GM19455 (cell line): ENCODE measurements at regions not wholly inside any gene's neighbourhood (a gene's known extent, or its start where the extent isn't known, plus 50 kb on each side); places are given as distances from the start of the nearest gene placed in this dataset.
"Not testable (repeated sequence)": the region's sequence is repeated elsewhere in the genome, so short reads cannot be mapped to it uniquely, and the experiment has no call there.

ENCODE experiments used
- ATAC-seq: cut with Tn5 transposase; IDR thresholded peaks from one replicate; pipeline ENCODE4 v1.9.1; 2021; ENCODE audit not compliant: unreplicated experiment

DNA sequence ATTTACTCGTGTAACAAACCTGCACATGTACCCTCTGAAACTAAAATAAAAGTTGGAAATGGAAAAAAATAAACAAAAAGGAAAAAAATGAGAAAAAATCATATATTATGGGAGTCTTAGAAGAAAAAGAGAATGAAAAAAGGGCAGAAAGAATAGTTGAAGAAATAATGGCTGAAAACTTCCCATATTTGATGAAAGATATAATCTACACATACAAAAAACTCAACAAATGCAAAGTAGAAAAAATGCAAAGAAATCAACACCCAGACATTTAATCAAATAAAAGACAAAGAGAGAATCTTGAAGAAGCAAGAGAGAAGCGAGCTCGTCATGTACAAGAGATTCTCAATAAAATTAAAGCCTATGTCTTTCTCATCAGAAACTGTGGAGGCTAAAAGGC lies 73.8 kb downstream of the SLC25A46 start:
- ATAC-seq = no peak

DNA sequence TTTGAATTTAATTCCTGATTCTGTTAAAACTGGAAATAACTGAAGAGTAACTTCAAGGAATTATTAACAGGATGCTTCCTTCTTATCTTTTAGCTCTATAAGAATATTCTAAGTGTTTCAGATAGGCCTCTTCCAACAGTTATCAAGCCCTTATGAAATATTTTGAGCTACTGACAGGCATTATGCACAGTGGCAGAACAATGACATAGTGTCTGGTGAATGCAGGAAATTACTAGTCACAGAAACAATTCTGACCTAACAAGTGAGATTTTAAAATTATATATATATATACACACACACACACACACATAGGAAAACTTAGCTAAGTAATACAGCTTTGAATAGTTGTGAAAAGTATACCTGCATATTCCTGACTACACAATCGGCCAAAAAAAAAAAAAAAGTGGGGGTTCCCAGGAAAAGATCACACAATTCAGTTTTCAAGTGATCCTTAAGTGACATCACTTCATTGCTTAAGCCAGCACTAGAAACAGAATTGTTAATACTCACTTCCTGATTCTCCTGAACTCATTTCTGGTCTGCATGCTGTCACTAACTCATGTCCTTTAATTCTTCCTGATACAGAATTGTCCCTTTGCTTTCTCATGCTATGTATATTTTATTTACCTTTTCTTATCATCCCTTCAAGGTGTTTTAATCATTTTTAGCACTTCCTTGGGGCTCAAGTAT lies 77.3 kb downstream of the SLC25A46 start:
- no peak for ATAC-seq

DNA sequence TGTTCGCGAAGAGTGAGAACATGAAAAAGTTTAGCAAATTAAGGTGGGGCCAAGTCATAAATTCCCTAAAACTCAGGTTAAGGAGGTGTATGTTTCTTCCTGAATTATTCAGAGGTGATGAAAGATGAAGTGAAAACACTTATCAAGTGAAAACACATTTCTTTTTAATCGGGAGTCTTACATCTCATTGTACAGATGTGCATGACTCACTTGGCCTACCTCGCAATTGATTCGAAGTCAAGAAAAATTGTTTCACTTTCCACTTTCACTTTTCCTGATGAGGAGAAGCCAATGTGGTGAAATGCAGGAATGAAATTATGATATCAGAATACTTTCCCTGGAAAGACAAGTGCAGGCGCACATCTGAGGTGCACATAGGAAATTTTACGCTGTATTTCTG lies 78.7 kb downstream of the SLC25A46 start:
- ATAC-seq = no peak

DNA sequence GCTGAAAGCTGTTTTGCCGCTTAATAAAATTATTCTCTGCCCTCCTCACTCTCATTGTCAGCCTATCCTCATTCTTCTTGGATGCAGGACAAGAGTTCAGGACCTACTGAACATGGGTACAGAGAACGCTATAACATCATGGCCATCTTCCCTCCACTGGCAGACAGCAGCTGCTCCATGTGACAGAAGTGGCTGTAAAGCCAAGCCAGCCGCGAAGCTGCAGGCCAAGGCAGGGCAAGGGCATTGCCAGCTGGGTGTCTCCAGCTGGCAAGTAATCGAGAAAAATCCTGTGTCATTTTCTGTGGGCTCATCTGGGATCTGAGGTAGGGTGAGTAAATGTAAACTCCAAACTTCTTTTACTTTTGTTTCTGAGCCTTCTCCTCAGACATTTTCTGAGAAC lies 84.8 kb downstream of the SLC25A46 start:
- no peak for ATAC-seq

DNA sequence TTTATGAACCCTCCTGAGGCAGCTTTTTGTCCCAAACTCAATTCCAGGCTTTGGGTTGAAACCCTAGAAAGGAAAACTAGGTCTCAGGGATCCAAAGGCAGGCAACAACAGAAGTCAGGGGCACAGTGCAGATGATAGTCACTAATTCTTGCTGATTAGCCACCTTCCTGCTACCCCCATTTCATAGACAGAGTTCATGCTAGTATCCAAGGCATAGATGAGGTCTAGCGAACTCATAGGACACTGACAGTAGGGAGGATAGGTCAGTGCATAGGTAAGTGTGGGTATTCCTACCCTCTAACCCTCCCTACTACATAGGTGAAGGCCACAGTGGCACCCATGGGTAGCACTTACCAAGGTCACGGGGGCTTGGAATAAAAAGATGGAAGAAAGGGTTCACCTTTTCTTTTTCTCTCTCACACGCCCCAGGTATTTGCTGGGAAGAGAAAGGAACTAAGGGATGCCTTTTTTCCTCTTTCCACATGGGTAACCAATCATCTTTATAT lies 86.2 kb downstream of the SLC25A46 start:
- ATAC-seq = no peak

DNA sequence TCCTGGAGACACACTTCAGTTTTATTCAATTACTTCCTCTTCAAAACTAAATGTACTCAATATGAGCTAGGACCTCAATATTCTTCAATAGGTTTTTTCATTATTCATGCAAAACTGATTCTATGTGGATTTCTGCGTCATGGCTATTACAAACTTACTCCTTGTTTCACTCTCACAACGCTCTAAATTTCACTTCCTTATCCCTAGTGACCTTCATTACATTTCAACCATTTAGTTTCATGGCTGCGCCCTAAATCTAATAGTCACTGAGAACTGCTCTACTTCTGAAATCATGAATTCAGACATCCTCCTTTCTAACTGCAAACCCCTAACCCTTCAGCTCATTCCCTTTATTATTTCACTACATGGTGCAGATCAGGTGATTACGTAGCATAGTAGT lies 93.9 kb downstream of the SLC25A46 start:
- ATAC-seq = no peak

DNA sequence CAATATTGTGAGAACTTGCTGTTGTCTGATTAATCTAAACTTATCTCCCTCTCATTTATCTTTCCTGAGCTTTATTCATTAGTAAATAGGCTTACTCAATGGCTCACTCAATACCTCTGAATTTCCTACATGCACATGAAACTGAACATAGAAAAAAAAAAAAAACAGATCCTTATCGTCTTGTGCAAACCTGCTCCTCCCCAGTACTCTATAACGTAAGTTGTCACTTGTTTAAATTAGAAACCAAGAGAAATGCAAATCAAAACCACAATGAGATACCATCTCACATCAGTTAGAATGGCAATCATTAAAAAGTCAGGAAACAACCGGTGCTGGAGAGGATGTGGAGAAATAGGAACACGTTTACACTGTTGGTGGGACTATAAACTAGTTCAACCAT lies 96.1 kb downstream of the SLC25A46 start:
- ATAC-seq = not testable (repeated sequence)

DNA sequence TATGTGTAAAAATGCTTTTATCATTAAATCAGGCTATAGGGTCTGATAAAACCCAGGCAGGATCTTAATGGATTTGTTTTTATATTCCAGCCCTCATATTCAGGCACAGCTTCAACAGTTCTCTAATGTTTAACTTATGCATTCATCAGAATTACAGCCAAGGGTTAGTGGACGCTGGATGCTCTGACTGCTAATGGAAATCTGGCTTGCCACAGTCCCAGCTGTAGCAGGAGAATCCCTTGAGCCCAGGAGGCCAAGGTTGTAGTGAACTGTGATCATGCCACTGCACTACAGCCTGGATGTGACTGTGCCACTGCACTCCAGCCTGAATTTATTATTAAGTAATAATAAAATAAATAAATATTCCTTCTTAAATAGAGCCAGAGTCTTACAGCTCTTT lies 98.0 kb downstream of the SLC25A46 start:
- ATAC-seq = no peak

DNA sequence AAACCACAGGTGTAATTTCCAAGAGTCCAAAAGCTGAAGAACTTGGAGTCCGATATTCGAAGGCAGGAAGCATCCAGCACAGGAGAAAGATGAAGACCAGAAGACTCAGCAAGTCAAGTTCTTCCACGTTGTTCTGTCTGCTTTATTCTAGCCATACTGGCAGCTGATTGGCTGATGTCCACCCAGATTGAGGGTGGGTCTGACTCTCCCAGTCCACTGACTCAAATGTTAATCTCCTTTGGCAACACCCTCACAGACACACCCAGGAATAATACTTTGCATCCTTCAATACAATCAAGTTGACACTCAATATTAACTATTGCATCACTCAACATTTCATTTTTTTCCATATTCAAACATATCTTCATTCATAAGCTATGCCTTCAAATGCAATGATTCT lies 99.5 kb downstream of the SLC25A46 start:
- not testable (repeated sequence) for ATAC-seq

DNA sequence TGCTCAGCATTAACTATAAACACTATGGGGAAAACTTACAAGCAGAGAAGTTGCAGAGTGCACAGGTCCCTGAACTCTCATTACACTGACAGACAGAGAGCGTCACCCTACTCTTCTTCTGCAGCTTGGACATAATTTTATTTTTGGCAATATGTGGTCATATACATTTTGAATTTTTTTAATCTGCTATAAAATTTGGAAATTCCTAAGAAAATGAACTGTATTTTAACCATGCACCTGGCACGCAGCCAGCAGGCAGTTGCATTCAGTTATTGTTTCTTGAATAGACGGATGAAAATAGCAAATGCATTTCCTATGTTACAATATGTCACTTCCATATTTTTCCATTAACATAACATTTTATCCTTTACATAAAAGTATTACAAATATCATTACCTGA lies 100.2 kb downstream of the SLC25A46 start:
- no peak for ATAC-seq

DNA sequence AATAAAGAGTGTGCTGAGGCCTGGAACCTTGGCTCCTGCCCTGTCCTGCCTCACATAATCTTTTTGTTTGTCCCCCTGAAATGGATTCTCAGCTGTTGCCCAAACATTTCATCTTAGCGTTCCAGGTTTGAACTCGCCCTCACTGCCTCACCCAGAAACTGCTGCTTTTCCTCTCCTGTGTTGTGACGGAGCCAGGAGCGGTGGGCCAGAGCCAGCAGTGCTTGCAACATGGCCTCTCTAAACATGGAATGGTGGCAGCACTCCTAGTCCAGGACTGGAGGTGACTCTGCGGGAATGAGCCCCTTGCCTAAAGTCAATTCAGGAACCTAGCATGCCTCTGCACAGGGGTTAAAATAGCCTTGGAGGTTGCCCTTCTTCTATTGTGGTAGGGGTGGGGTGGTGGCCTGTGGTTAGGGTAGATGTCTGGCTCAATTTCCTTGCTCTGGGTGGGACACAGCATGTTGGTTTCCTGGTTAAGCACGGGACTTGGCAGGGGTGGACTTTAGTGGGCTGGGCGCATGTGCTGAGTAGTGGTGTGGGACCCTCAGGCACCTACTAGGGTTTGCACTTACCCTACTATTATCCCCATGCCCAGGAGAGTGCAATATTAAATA lies 101.6 kb downstream of the SLC25A46 start:
- ATAC-seq = no peak

DNA sequence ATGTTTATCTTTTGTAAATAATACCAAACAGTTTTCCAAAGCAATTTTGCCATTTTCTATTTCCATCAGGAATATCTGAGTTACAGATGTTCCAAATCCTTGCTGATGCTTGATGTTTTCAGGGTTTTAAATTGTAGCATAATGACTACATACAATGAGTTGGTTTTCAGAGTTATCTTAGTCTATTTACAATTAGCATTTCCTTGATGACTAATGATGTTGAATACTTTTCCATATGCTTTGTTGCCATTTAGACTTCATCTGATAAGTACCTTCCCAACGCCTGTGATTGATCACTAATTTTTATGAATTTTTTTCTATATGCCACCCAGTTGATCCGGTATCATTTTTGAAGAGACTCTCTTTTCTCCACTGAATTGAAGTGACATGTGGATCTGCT lies 102.3 kb downstream of the SLC25A46 start:
- no peak for ATAC-seq

DNA sequence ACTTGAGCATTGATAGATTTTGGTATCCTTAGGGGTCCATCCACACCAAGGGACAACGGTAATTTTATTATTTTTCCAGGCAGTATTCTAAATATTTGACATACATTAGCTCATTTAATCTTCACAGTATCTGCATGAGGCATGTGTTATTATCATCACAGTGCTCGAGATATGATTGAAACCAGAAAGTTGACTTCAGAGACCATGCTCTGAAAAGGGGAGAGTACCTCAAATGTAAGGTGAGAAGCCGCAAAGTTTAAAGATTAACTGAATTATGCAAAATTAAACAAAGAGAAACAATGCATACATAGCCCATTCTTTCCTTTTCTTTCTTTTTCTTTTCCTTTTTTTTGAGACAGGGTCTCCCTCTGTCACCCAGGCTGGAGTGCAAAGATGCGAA lies 104.1 kb downstream of the SLC25A46 start:
- no peak for ATAC-seq

DNA sequence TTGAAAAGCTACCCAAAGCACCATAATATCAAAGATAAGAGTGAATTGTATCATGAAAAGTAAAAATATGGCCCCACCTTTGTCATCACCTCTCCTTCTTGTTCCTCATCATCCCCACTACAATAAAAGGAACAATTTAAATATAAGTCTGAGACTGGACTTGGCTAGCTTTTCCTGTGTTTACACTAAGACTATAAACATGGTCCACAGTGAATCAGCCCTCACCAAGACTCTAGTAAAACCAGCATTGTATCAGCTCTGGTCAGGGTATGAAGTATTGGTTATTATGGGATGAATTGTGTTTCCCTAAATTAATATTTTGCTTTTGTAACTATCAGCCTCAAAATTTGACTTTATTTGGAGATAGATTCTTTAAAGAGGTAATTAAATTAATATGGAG lies 105.4 kb downstream of the SLC25A46 start:
- no peak for ATAC-seq

DNA sequence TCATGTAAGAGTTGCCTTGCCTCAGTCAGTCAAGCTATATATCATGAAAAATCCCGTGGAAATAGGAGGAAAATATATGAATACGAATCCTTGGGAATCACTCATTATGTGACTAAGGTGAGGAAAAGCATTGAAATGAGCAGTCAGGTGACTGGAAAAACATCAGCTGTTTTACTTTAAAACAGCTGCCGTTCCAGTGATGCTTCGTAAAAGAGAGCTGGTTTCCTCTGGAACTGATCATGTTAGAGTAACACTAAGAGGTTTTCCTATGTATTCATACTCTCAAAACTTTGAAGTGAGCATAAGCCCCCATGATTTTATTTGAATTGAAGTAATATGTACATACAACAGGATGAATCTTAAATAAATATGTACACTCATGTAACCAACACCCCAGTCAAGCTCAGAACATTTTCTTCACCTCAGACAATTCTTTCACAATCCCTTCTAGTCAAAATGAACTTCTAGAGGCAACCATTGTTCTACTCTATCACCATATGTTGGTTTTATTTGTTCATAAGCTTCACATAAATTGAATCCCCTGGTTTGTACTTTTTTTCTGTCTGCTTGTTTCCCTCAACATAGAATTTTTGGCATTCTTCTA lies 107.7 kb downstream of the SLC25A46 start:
- no peak for ATAC-seq

DNA sequence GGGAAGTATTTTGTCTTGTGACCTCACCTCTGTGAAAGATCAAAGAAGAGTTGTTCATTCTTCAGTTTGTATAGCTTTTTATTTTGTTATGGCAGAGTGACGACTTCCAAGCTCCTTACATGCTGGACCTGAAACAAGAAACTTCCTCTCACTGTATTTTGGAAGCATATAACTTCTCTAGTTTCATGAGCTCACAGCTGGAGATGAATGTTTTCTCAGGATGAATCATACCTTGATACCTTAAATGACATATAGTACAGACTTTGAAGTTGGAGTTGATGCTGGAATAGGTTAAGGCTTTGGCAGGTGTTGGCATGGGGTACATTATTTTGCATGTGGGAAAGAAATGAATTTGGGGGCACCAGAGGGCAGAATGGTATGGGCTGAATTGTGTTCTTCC lies 112.5 kb downstream of the SLC25A46 start:
- no peak for ATAC-seq

DNA sequence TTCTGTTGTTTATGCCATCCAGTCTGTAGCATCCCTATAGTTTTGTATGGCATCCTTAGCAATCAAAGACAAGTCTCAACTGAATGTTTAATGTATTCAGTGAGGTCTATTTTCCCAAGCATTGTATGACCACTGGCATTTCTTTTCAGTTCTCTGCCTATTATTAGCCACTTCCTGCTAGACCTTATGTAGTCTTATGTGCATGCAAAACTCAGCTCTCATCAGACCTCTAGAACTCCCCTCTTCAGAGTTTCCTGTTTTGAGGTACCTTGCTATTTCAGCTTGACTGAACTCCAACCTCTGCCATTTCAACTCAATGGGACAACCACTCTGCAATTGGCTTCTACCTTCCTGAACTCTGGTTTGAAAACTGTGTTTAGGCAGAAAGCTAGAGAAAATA lies 113.2 kb downstream of the SLC25A46 start:
- ATAC-seq = peak; percentile 79

DNA sequence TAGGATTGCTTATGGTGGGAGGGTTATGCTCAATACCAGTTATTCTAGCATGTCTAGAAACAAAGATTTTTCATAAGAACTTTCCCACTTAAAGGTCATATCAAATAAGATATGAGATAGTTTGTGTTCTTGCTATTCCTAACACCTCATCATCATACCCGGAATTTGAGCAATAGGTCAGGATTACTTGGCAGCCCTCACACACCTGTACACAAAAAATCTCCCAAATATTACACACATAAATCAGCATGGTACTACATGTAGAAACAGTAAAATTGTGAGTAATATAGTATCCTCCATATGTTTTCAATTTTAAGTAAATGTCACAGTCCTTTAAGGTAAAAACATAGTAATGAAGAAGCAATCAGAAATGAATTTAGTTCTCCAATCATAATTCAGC lies 113.7 kb downstream of the SLC25A46 start:
- ATAC-seq = no peak

DNA sequence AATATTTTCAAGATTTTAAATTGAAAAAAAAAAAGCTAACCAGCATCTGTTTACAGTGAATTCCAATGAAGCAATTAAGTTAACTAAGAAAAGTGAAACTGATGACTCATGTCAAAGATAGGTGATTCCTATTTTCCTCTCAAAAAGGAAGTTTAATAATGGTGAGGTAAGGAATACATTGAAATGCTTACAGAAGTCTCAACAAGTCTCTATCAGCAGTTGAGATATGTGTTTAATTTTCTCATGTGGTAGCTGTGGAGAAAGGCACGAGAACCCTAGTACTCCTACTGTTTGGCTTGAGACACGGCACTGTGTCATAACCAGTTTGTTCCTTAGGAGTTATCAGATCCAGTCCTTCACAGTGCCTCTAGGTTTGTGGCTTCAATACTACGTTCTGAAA lies 114.5 kb downstream of the SLC25A46 start:
- ATAC-seq = no peak

DNA sequence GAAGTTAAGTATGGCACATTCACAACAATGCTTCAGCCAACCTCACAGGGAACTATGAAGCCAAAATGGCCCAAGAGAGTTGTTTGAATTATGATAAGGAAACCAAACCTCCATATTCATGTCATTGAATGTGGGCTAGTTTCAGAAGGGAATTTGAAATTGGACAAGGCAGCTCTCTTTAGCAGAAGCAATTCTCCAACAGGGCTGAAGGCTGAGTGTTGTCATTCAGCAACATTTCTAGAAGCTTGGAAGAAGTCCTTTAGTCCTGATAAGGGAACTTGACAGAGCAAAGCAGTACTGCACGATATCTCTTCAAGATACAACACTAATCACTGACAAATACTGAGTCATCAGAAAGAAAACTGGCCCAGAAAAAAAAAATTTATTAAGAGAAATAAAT lies 115.4 kb downstream of the SLC25A46 start:
- ATAC-seq = no peak

DNA sequence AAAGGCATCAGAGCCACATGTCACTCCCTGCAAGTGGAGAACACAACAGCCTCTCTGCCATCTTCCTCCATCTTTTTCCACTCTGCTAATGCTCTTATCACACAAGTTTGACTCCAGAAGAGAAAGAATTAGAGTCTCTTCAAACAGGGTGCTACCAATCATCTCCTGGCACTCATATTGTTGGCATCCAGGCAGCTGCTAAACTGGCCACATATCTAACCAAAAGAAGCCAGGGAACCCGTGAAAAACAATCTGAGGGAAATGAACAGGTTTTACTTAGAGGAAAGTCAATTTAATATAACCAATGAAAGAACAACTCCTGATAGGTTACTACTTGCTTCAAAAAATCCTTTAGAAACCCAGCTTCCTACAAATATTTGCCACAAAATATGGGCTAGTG lies 117.2 kb downstream of the SLC25A46 start:
- no peak for ATAC-seq

DNA sequence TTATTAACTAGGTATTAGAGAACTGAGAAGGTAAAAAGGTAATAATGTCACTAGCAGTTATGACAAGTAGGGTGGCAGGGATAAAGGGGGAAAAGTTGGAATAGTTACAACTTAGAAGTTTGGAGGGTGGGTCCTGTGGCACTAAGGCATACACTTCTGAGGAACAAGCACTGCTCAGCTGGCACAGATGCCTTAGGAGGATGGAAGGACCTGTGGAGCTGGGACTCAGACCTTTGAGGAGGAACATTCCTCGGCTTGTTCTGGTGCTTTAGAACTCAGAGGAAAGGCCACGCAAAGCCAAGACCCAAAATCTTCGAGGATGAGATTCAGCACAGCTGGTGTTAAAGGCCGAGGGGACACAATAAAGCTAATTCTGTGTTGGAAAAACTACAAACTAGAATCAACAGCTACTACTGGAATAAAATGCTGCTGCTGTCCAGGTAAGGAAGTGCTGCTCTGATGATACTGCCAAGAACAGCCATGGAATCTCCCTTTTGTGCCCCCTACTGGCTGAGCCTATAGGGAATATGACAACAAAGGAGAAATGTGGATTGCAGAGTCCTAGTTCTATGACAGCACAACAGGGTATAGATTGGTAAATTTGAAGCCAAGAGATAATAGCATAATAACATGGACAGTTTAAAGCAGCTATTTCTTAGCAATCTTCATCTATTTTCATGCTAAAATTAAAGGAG lies 126.7 kb downstream of the SLC25A46 start:
- ATAC-seq = peak; percentile 63
